ENCODE measurements at regions not wholly inside any gene's neighbourhood (a gene's known extent, or its start where the extent isn't known, plus 50 kb on each side); places are given as distances from the start of the nearest gene placed in this dataset.

DNA sequence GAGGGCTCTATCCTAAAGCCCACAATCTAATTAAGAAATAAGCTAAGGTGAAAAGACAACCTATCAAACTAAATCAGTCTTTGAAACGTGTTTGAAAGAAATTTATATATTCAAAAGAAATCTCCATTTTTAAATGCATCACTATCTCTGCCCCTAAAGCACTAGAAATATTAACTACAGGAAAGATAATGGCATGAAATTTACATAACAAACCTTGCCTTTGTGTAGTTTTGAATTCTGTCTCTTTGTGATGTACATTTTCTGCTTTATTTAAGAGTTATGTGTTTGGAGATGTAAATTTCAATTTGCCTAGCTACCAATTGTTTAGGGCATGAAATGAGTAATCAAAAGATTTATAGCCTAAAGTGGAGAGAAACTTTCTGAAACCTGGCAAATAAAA, 286.1 kb upstream of the TBX22 start:
- TF ChIP-seq POLR2A (IDR thresholded peaks at IDR 0.05): no peak
- TF ChIP-seq, protein P1, sequence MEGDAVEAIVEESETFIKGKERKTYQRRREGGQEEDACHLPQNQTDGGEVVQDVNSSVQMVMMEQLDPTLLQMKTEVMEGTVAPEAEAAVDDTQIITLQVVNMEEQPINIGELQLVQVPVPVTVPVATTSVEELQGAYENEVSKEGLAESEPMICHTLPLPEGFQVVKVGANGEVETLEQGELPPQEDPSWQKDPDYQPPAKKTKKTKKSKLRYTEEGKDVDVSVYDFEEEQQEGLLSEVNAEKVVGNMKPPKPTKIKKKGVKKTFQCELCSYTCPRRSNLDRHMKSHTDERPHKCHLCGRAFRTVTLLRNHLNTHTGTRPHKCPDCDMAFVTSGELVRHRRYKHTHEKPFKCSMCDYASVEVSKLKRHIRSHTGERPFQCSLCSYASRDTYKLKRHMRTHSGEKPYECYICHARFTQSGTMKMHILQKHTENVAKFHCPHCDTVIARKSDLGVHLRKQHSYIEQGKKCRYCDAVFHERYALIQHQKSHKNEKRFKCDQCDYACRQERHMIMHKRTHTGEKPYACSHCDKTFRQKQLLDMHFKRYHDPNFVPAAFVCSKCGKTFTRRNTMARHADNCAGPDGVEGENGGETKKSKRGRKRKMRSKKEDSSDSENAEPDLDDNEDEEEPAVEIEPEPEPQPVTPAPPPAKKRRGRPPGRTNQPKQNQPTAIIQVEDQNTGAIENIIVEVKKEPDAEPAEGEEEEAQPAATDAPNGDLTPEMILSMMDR (IDR thresholded peaks at IDR 0.05): no peak
- no peak for TF ChIP-seq POLR2AphosphoS5 (IDR thresholded peaks at IDR 0.05)
- no peak for TF ChIP-seq EP300 (IDR thresholded peaks at IDR 0.05; ENCODE audit: low read depth)
